ENCODE measurements at regions not wholly inside any gene's neighbourhood (a gene's known extent, or its start where the extent isn't known, plus 50 kb on each side); places are given as distances from the start of the nearest gene placed in this dataset.

DNA sequence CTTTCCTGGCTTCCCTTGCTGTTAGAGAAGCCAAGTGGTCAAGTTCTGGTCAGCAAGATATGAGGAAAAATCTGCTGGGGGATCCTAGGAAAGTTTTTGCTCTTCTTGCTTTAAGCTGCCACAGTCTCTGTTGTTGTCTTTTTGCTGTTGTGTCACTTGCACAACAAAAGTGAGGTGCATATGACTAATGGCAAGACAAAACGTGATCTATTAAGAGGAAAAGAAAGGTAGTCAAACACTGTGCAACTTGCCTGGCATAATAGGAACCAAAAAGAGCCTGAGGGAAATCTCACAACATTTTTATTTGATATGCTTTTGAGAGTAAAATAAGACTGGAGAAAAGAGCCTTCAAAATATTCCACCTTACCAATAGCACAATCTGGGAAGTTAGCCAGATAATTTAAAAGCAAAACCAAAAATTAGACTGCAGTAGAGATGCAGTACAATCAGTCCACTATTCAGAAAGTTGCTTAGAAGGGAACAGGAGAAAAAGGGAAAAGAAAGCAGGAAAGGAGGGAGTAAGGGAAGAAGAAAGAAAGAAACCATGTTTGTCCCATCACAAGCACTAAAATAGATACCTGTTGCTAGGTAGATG lies 110.0 kb upstream of the SLC4A7 start:
- DNase-seq (ENCODE audit: low read depth, low spot score) (no peak), ATAC-seq (no peak)
- in situ Hi-C loops (cut with HindIII; ENCODE audit: low pct_unique_long_range_greater_than_20kb, low sequenced_read_pairs) (no loop called here), intact Hi-C loops (cut with micrococcal nuclease; ENCODE audit: unreplicated experiment) (no loop called here)
- CTCF ChIA-PET: interaction anchor here (0.6 kb wide), 1 partner anchor 119 kb away, joined by 3 read pairs; no protein-coding TSS in a partner anchor
- Histone ChIP-seq H3K27ac (ENCODE audit: low read length) (peak overlapping the region; percentile 77), H3K27me3 (ENCODE audit: control insufficient read depth, insufficient read depth, low read length) (no peaks in the 10 kb centered on the region), H3K9me3 (ENCODE audit: control insufficient read depth, insufficient read depth, low read depth, low read length) (no peaks in the 10 kb centered on the region), H3K4me1 (ENCODE audit: control insufficient read depth, insufficient read depth, low read length) (peaks cover 37% of the 10 kb centered on the region), H3K4me3 (ENCODE audit: low read depth in 2 of 2, low read length in 2 of 2) (no peak overlapping the region), H3K36me3 (ENCODE audit: control insufficient read depth, insufficient read depth, low read length) (no peaks in the 10 kb centered on the region)
- TF ChIP-seq SIN3A (IDR thresholded peaks at IDR 0.05; ENCODE audit: borderline replicate concordance, insufficient read depth, low read depth, low read length): no peak
- TF ChIP-seq CTCF (IDR thresholded peaks at IDR 0.05): no peak
- TF ChIP-seq POLR2AphosphoS5 (IDR thresholded peaks at IDR 0.05; ENCODE audit: low read depth, low read length): no peak
- TF ChIP-seq, protein P1, sequence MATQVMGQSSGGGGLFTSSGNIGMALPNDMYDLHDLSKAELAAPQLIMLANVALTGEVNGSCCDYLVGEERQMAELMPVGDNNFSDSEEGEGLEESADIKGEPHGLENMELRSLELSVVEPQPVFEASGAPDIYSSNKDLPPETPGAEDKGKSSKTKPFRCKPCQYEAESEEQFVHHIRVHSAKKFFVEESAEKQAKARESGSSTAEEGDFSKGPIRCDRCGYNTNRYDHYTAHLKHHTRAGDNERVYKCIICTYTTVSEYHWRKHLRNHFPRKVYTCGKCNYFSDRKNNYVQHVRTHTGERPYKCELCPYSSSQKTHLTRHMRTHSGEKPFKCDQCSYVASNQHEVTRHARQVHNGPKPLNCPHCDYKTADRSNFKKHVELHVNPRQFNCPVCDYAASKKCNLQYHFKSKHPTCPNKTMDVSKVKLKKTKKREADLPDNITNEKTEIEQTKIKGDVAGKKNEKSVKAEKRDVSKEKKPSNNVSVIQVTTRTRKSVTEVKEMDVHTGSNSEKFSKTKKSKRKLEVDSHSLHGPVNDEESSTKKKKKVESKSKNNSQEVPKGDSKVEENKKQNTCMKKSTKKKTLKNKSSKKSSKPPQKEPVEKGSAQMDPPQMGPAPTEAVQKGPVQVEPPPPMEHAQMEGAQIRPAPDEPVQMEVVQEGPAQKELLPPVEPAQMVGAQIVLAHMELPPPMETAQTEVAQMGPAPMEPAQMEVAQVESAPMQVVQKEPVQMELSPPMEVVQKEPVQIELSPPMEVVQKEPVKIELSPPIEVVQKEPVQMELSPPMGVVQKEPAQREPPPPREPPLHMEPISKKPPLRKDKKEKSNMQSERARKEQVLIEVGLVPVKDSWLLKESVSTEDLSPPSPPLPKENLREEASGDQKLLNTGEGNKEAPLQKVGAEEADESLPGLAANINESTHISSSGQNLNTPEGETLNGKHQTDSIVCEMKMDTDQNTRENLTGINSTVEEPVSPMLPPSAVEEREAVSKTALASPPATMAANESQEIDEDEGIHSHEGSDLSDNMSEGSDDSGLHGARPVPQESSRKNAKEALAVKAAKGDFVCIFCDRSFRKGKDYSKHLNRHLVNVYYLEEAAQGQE (IDR thresholded peaks at IDR 0.05; ENCODE audit: insufficient read depth in 1 of 2, low read depth in 2 of 2, low read length in 1 of 2): no peak
- TF ChIP-seq TCF7L2 (IDR thresholded peaks at IDR 0.05; ENCODE audit: low read depth, low read length): no peak
- no TSS peak for BruUV-seq (replicated peaks)
- POLR2A ChIA-PET: no interaction called here

- H3K4me1 ChIP-seq (ENCODE audit: control insufficient read depth, insufficient read depth, low read length): peaks cover 37% of the 10 kb centered on the region
- CTCF ChIA-PET: no interaction called here
- BruUV-seq (replicated peaks): no TSS peak
- POLR2A ChIA-PET: interaction anchor here (0.6 kb wide), 1 partner anchor 39 kb away, joined by 3 read pairs; no protein-coding TSS in a partner anchor
- H3K27me3 ChIP-seq (ENCODE audit: control insufficient read depth, insufficient read depth, low read length): no peaks in the 10 kb centered on the region
- in situ Hi-C loops (cut with HindIII; ENCODE audit: low pct_unique_long_range_greater_than_20kb, low sequenced_read_pairs) (no loop called here), intact Hi-C loops (cut with micrococcal nuclease; ENCODE audit: unreplicated experiment) (no loop called here)
- no peak for DNase-seq (ENCODE audit: low read depth, low spot score)
- TF ChIP-seq, protein P1 (IDR thresholded peaks at IDR 0.05; ENCODE audit: insufficient read depth in 1 of 2, low read depth in 2 of 2, low read length in 1 of 2): no peak
- TF ChIP-seq TCF7L2 (IDR thresholded peaks at IDR 0.05; ENCODE audit: low read depth, low read length): no peak
- no peak for TF ChIP-seq CTCF (IDR thresholded peaks at IDR 0.05)
- no peak for TF ChIP-seq POLR2AphosphoS5 (IDR thresholded peaks at IDR 0.05; ENCODE audit: low read depth, low read length)
- TF ChIP-seq SIN3A (IDR thresholded peaks at IDR 0.05; ENCODE audit: borderline replicate concordance, insufficient read depth, low read depth, low read length): no peak
- ATAC-seq: no peak
- no peaks in the 10 kb centered on the region for H3K9me3 ChIP-seq (ENCODE audit: control insufficient read depth, insufficient read depth, low read depth, low read length)
- no peak overlapping the region for H3K4me3 ChIP-seq (ENCODE audit: low read depth in 2 of 2, low read length in 2 of 2)
- no peaks in the 10 kb centered on the region for H3K36me3 ChIP-seq (ENCODE audit: control insufficient read depth, insufficient read depth, low read length)
- peak overlapping the region; percentile 5; the same call in 1 of the 2 replicates for H3K27ac ChIP-seq (ENCODE audit: low read length)
Measured at GRCh38 chr3:27593173-27593572, 109.0 kb upstream of the SLC4A7 start.

Data from Panc1 (cell line).